WI38 (cell line): ENCODE measurements at regions not wholly inside any gene's neighbourhood (a gene's known extent, or its start where the extent isn't known, plus 50 kb on each side); places are given as distances from the start of the nearest gene placed in this dataset.

Experiments
- H3K4me3 ChIP-seq: 2 replicates; pipeline ENCODE4 v1.5.1; 2011; ENCODE audit warnings: low read depth, mild to moderate bottlenecking, control low read depth, low read length
- CTCF ChIP-seq: IDR thresholded peaks from 2 replicates; pipeline ENCODE4 v1.5.1; 2012; ENCODE audit warnings: low read depth, mild to moderate bottlenecking, control low read depth, low read length

GRCh38 chr7:86980223-86980622 is 79.2 kb downstream of the ELAPOR2 start:
- H3K4me3 ChIP-seq: no peak overlapping the region
- TF ChIP-seq CTCF: no peak

- H3K4me3 ChIP-seq: no peak overlapping the region
- no peak for TF ChIP-seq CTCF
Measured at GRCh38 chr7:86978808-86979506, 80.5 kb downstream of the ELAPOR2 start.

GRCh38 chr7:86976958-86977357 is 82.5 kb downstream of the ELAPOR2 start:
- TF ChIP-seq CTCF: no peak
- H3K4me3 ChIP-seq: no peak overlapping the region

GRCh38 chr7:86975914-86976313 is 83.5 kb downstream of the ELAPOR2 start:
- no peak for TF ChIP-seq CTCF
- no peak overlapping the region for H3K4me3 ChIP-seq

- H3K4me3 ChIP-seq: no peak overlapping the region
- no peak for TF ChIP-seq CTCF
Measured at GRCh38 chr7:86975449-86975848, 84.0 kb downstream of the ELAPOR2 start.

- no peak for TF ChIP-seq CTCF
- no peak overlapping the region for H3K4me3 ChIP-seq
Measured at GRCh38 chr7:86972072-86972471, 87.4 kb downstream of the ELAPOR2 start.

- no peak for TF ChIP-seq CTCF
- H3K4me3 ChIP-seq: no peak overlapping the region
Measured at GRCh38 chr7:86970986-86971385, 88.5 kb downstream of the ELAPOR2 start.
